Limb (tissue), 2 donors: ENCODE measurements at regions not wholly inside any gene's neighbourhood (a gene's known extent, or its start where the extent isn't known, plus 50 kb on each side); places are given as distances from the start of the nearest gene placed in this dataset.
"Not testable (repeated sequence)": the region's sequence is repeated elsewhere in the genome, so short reads cannot be mapped to it uniquely, and the experiment has no call there.

ENCODE experiments used
- DNase-seq, 2 donors: peaks; one replicate each; pipeline ENCODE4 v3.0.0-alpha.2; 2016; ENCODE audit errors: extremely low spot score in 2 of 2

- DNase-seq, result no peak
Measured at GRCh38 chr9:95732802-95733688, 142.4 kb upstream of the ERCC6L2 start.

- no peak for DNase-seq
Measured at GRCh38 chr9:95731876-95732275, 143.6 kb upstream of the ERCC6L2 start.

- DNase-seq, result no peak
Measured at GRCh38 chr9:95729669-95730368, 145.7 kb upstream of the ERCC6L2 start.

GRCh38 chr9:95729046-95729445 is 146.4 kb upstream of the ERCC6L2 start:
- no peak for DNase-seq

GRCh38 chr9:95727947-95728520 is 147.5 kb upstream of the ERCC6L2 start:
- DNase-seq, result no peak

- peak in 1 of 2 donors; percentile 40 for DNase-seq
Measured at GRCh38 chr9:95726756-95727155, 148.7 kb upstream of the ERCC6L2 start.

- DNase-seq, result no peak
Measured at GRCh38 chr9:95725045-95725444, 150.4 kb upstream of the ERCC6L2 start.

GRCh38 chr9:95724253-95724991 is 151.1 kb upstream of the ERCC6L2 start:
- no peak for DNase-seq

- DNase-seq, result no peak
Measured at GRCh38 chr9:95722141-95722540, 153.3 kb upstream of the ERCC6L2 start.

GRCh38 chr9:95721061-95721531 is 154.4 kb upstream of the ERCC6L2 start:
- DNase-seq, result no peak

- no peak for DNase-seq
Measured at GRCh38 chr9:95720496-95720895, 155.0 kb upstream of the ERCC6L2 start.

GRCh38 chr9:95719354-95719753 is 156.1 kb upstream of the ERCC6L2 start:
- DNase-seq, result no peak

GRCh38 chr9:95718263-95718662 is 157.2 kb upstream of the ERCC6L2 start:
- DNase-seq, result no peak

- no peak for DNase-seq
Measured at GRCh38 chr9:95715868-95716435, 159.5 kb upstream of the ERCC6L2 start.

- no peak for DNase-seq
Measured at GRCh38 chr9:95710446-95710845, 165.0 kb upstream of the ERCC6L2 start.

GRCh38 chr9:95696701-95697100 is 178.8 kb upstream of the ERCC6L2 start:
- no peak for DNase-seq

GRCh38 chr9:95691435-95691834 is 174.7 kb upstream of the PTCH1 start:
- DNase-seq, result no peak

GRCh38 chr9:95689669-95690068 is 172.9 kb upstream of the PTCH1 start:
- DNase-seq, result no peak

- no peak for DNase-seq
Measured at GRCh38 chr9:95684516-95684915, 167.7 kb upstream of the PTCH1 start.

GRCh38 chr9:95680306-95680705 is 163.5 kb upstream of the PTCH1 start:
- DNase-seq, result not testable (repeated sequence)

- DNase-seq, result no peak
Measured at GRCh38 chr9:95679874-95680273, 163.1 kb upstream of the PTCH1 start.
